Urinary bladder (tissue), 3 donors: ENCODE measurements at regions not wholly inside any gene's neighbourhood (a gene's known extent, or its start where the extent isn't known, plus 50 kb on each side); places are given as distances from the start of the nearest gene placed in this dataset.

ENCODE experiments used
- DNase-seq: peaks from one replicate; pipeline ENCODE4 v3.0.0-alpha.2; 2015; ENCODE audit errors: extremely low spot score
- H3K27ac ChIP-seq: one replicate; pipeline ENCODE4 v1.5.1; 2013; ENCODE audit warnings: low read depth, mild to moderate bottlenecking, moderate library complexity
- H3K36me3 ChIP-seq: one replicate; pipeline ENCODE4 v1.6.1; 2013; ENCODE audit warnings: mild to moderate bottlenecking, moderate library complexity; ENCODE audit not compliant: insufficient read depth
- H3K4me1 ChIP-seq: one replicate; pipeline ENCODE4 v1.6.1; 2013; ENCODE audit warnings: mild to moderate bottlenecking, moderate library complexity; ENCODE audit not compliant: insufficient read depth
- H3K4me3 ChIP-seq: one replicate; pipeline ENCODE4 v1.5.1; 2013; ENCODE audit warnings: low read depth, low read length
- WGBS: extraction: QIAGEN DNeasy Blood & Tissue Kit; methylation state at CpG from one replicate; pipeline ENCODE4 v1.1.7; 2013; 5-methylcytosine and 5-hydroxymethylcytosine counted together
- donor health status: healthy with polysubstance abuse.
- donor health status: healthy.

DNA sequence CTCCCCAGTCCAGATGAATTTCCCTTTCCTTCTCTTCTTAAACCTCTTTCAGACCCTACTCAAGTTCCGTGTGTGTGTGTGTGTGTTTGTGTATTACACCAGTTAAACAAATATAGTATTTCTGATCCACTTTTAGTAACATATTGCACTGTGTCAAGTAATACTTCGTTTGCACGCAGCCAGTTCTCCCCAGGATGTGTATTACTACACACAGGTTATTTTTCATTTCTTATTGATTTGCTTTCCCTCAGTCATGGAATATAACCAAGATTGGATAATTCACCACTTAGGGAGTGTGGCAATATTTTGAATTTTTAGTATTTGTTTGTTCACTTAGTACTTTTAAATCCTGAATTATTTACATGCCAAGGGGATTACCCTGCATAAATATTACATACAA lies 667.0 kb downstream of the NR2F2 start:
- no peaks in the 10 kb centered on the region for H3K4me1 ChIP-seq
- no peak overlapping the region for H3K27ac ChIP-seq
- no peaks in the 10 kb centered on the region for H3K36me3 ChIP-seq
- H3K4me3 ChIP-seq = no peak overlapping the region
- no peak for DNase-seq
- 68% methylated on average over 3 of the region's 3 CpGs for WGBS

DNA sequence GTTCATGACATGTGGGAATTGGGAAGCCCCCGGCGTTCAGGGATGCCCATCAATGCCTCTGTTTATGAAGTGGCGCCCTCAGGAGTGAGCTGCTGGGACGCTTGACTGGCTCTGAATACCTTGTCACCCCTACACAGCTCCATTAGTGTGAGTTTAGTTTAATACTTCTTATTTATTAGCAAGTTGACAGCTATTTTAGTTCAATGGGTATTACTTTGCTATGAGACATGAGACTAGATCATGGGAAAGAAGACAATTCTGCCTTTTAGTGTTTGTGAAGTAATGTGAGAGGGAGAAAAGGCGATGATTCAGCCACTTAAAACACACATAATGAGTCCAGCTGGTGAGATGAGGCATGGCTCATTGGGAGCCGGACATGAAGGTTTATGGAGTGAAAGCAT lies 678.5 kb downstream of the NR2F2 start:
- WGBS = 84% methylated on average over 6 of the region's 6 CpGs
- H3K27ac ChIP-seq = no peak overlapping the region
- H3K36me3 ChIP-seq = no peaks in the 10 kb centered on the region
- no peaks in the 10 kb centered on the region for H3K4me1 ChIP-seq
- H3K4me3 ChIP-seq = no peak overlapping the region
- no peak for DNase-seq

DNA sequence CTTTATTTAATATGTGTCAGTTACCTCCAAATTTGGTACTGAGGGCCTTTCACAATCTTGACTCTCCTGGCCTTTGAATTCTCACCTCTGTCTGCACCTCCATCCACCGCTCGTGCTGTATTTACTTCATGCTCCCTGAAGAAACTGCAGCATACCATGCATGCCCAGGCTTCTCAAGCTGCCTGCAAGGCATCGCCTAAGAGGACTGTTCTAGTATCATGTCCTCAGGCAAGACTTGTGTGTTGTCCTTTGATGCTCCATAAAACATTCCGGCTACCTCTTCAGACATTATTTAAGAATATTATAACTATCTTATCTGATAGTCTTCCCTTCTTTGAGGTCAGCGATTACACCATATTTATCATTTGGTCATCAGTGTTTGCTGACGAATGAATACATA lies 682.5 kb downstream of the NR2F2 start:
- Histone ChIP-seq H3K36me3 (no peaks in the 10 kb centered on the region), H3K4me1 (no peaks in the 10 kb centered on the region), H3K4me3 (no peak overlapping the region), H3K27ac (no peak overlapping the region)
- no peak for DNase-seq
- WGBS = 76% methylated on average over 6 of the region's 6 CpGs

DNA sequence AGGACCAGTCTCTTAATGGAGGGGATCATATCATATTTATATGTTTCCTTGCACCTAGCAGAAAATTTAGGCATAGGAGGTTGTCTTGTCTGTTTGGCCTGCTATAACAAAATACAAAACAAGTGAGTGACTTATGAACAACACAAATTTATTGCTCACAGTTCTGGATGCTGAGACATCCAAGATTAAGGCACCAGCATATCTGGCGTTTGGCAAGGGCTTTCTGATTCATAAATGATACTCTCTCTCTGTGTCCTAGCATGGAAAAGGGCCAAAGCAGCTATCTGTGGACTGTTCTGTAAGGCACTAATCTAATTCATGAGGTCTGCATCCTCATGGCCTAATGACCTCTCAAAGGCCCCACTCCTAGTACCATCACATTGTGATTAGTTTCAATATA lies 683.0 kb downstream of the NR2F2 start:
- Histone ChIP-seq H3K36me3 (no peaks in the 10 kb centered on the region), H3K4me3 (no peak overlapping the region), H3K27ac (no peak overlapping the region), H3K4me1 (no peaks in the 10 kb centered on the region)
- DNase-seq = no peak
- WGBS = 66% methylated on average over 1 of the region's 1 CpG

DNA sequence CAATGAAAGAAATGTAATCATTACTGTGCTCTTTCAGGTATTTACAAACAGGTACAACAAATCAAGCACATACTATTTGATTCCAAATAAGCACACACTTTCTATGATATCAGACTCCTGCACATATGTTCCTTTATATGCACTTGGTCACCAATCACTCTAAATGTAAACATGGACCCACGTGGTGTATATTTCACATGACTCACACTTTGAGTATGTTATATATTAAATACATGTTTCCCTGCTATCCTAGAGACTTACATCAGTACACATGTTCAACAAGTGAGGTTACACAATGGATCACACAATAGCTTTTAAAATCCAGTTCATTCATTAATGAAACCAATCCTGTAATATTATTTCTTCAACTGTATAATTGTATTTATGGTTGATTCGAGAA lies 683.5 kb downstream of the NR2F2 start:
- Histone ChIP-seq H3K4me1 (no peaks in the 10 kb centered on the region), H3K27ac (no peak overlapping the region), H3K4me3 (no peak overlapping the region), H3K36me3 (no peaks in the 10 kb centered on the region)
- no peak for DNase-seq
- WGBS = 46% methylated on average over 2 of the region's 2 CpGs

DNA sequence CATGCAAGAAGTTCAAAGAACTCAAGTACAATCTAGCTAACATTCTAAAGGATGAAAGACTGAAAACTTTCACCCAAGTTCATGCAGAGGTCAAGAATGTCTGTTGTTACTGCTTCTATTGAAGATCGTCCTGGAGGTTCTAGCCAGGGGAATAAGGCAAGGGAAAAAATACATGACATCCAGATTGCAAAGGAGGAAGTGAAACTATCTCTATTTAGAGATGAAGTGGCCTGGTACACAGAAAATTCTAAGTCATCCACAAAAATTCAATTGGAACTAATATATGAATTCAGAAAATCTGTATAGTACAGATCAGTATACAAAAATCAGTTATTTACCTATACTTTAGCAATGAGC lies 693.0 kb downstream of the NR2F2 start:
- DNase-seq = no peak
- no peaks in the 10 kb centered on the region for H3K36me3 ChIP-seq
- no peak overlapping the region for H3K4me3 ChIP-seq
- 23% methylated on average over 1 of the region's 1 CpG for WGBS
- no peaks in the 10 kb centered on the region for H3K4me1 ChIP-seq
- no peak overlapping the region for H3K27ac ChIP-seq

DNA sequence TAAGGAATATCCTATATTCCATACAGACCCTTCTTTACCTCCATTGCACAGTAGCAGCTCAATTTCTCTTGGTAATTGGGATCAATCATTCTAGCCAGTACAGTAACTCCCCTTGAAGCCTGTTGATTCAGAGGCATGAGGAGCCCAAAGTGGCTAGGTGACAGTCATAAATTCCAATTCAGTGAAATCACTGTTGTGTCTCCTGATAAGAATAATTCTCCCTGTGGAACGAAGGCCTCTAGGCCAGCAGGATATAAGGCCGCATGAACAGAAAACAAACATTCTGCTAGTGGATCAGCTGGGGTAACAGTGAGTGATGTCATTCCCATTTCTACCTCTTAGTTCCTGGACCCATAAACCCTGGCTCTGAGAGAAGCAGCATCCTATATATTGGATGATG lies 696.3 kb downstream of the NR2F2 start:
- Histone ChIP-seq H3K4me1 (no peaks in the 10 kb centered on the region), H3K4me3 (no peak overlapping the region), H3K27ac (no peak overlapping the region), H3K36me3 (no peaks in the 10 kb centered on the region)
- 63% methylated on average over 2 of the region's 2 CpGs for WGBS
- no peak for DNase-seq

DNA sequence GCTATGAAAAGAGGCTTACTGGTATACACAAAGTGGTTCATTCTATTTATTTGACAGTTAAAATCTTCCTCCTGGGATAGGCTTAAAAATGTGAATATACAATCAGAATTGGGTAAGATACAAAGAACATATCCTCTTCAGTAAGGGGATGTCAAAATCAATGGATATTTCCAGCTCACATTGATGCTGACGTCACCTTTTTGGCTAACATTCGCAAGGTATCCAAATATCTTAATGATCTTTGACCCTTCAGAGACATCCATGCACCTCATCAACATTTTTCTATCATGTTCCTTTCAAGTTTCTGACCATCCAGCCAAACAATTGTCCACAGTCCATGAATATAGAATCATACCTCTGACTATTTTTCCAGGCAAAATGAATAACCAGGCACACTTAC lies 697.3 kb downstream of the NR2F2 start:
- DNase-seq = no peak
- WGBS = 93% methylated on average over 2 of the region's 2 CpGs
- H3K27ac ChIP-seq = no peak overlapping the region
- no peak overlapping the region for H3K4me3 ChIP-seq
- H3K4me1 ChIP-seq = no peaks in the 10 kb centered on the region
- H3K36me3 ChIP-seq = no peaks in the 10 kb centered on the region

DNA sequence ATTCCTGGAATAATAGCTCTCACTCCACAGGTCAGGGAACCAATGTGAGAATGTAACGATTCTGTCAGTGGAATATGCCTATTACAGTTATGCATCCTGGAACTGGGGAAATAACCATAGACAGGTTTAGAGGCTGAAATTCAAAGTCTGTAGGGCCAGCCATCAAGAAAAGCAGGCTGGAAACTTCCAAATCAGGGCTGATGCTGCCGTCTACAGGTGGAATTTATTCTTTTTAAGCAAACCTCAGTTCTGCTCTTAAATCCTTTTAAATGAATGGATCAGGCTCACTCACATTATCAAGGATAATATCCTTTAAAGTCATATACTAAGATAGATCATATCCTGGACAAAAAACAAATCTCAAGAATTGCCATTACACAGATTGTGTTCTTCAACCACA lies 699.8 kb downstream of the NR2F2 start:
- no peak overlapping the region for H3K27ac ChIP-seq
- no peaks in the 10 kb centered on the region for H3K4me1 ChIP-seq
- no peak for DNase-seq
- WGBS = 86% methylated on average over 2 of the region's 2 CpGs
- H3K4me3 ChIP-seq = no peak overlapping the region
- H3K36me3 ChIP-seq = no peaks in the 10 kb centered on the region

DNA sequence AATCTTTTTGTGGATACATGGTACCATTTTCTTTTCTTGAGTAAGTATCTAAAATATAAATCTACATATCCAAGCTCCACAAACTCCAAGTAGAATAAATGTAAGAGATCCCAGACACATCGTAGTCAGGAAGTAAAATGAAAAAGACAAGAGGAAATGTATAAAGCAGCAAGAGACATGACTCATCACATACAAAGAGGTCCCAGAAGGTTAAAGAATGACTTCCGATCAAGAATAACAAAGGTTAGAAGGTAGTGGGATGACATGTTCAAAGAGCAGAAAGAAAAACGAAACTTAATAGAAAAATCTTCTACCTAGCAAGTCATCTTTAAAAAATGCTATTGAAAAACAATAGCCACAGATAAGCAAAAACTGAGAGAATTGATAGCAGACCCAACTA lies 705.8 kb downstream of the NR2F2 start:
- no peak for DNase-seq
- no peak overlapping the region for H3K4me3 ChIP-seq
- 64% methylated on average over 3 of the region's 3 CpGs for WGBS
- H3K36me3 ChIP-seq = no peaks in the 10 kb centered on the region
- no peak overlapping the region for H3K27ac ChIP-seq
- H3K4me1 ChIP-seq = no peaks in the 10 kb centered on the region

DNA sequence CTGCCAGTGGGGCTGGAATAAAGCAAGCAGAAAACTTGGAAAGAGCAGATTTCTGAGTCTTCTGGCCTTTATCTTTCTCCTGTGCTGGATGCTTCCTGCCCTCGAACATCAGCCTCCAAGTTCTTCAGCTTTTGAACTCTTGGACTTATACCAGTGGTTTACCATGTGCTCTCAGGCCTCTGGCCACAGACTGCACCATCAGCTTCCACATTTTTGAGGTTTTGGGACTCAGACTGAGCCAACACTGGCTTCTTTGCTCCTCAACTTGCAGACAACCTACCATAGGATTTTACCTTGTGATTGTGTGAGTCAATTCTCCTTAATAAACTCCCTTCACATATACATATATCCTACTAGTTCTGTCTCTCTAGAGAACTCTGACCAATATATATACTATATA lies 706.6 kb downstream of the NR2F2 start:
- H3K36me3 ChIP-seq = no peaks in the 10 kb centered on the region
- H3K4me1 ChIP-seq = no peaks in the 10 kb centered on the region
- DNase-seq = no peak
- 33% methylated on average over 1 of the region's 1 CpG for WGBS
- H3K4me3 ChIP-seq = no peak overlapping the region
- no peak overlapping the region for H3K27ac ChIP-seq

DNA sequence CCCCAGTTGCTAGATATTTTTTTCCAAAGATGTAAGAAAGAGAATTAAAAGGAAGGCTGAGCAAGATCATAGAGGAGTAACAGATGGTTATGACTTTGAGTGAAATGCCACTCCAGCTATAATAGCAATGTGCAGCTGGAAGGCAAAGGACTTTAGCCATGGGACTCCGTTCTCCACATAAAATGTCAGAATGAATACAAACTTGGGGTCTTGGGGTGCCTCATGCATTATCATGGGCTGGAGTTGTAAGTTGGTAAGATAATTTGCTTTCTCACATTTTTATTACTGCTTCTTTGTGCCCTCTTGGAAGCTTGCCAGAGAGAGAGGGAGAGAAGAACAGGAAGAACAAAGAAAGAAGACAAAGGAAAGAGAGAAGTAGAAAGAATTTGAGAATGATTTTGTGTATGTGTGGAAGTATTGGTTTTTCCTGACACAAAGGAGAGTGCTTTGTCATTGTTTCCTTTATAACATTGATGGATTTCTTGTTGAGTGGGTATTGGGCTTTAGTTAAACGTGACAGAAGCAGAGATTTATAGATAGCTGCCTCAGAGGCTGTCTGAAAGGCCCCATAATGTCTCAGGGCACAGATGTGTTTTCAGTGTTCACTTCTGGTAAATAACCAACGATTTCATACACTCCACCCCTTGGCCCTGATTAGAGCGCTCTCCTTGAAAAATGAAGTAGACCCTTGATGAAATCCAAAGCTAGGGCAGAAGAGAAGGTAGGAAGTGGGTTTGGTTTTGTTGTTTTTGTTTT lies 715.3 kb downstream of the NR2F2 start:
- 69% methylated on average over 4 of the region's 4 CpGs for WGBS

DNA sequence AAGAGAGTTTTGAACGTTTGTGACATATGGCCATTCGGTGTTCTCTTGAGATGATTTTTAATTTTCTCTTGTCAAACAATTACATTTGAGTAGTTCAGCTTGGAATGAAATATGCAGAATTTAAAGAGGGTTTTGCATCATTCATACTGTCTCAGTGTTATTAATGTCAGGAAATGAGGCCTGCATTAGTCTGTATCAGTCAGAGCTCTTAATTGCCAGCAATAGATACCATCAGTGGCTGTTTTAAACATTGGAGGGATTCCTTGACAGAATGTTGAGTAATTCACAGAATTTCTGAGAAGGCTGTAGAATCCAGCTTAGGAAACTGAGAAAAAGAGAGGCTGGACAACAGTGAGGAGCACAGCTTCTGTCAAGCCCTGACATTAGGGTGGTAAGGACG lies 722.0 kb downstream of the NR2F2 start:
- 73% methylated on average over 3 of the region's 3 CpGs for WGBS
- Histone ChIP-seq H3K4me1 (no peaks in the 10 kb centered on the region), H3K4me3 (no peak overlapping the region), H3K36me3 (no peaks in the 10 kb centered on the region), H3K27ac (no peak overlapping the region)
- DNase-seq = no peak

More for the DNA sequence above, 715.3 kb downstream of the NR2F2 start:
- Histone ChIP-seq H3K27ac (no peak overlapping the region), H3K4me1 (no peaks in the 10 kb centered on the region), H3K4me3 (no peak overlapping the region), H3K36me3 (no peaks in the 10 kb centered on the region)
- no peak for DNase-seq

DNA sequence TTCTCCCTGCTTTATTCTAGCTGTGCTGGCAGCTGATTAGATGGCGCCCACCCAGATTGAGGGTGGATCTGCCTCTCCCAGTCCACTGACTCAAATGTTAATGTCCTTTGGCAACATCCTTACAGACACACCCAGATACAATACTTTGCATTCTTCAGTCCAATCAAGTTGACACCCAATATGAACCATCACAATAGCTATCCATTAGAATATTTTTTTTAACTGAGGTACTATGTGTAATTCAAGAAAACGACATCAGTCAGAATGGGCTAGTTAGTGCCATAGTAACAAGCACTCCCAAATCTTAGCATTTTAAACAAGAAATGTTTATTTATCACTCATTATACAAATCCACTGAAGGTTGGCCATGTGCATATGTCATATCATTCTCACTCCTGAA lies 723.1 kb downstream of the NR2F2 start:
- 42% methylated on average over 2 of the region's 2 CpGs for WGBS
- H3K4me3 ChIP-seq = no peak overlapping the region
- H3K27ac ChIP-seq = no peak overlapping the region
- no peaks in the 10 kb centered on the region for H3K4me1 ChIP-seq
- DNase-seq = no peak
- no peaks in the 10 kb centered on the region for H3K36me3 ChIP-seq

DNA sequence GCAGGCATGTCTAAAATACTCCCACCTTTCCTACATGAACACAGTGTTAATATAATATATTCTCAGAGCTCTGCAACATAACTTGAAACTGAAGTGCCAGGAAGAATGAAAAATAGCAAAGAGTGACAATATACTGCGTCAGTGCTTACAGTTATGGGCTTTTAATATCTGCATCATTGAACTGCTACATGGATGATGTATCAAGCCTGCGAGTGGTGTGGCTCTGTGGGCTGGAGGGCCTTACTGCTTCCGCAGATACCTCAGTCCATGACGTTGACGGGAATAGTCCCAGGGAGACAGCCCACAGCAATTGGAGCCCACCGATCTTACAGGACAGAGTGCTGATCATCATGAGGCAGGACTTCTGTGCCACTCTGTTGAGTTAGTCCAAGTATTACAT lies 727.0 kb downstream of the NR2F2 start:
- WGBS = 90% methylated on average over 6 of the region's 6 CpGs
- H3K27ac ChIP-seq = no peak overlapping the region
- DNase-seq = no peak
- H3K36me3 ChIP-seq = no peaks in the 10 kb centered on the region
- no peaks in the 10 kb centered on the region for H3K4me1 ChIP-seq
- H3K4me3 ChIP-seq = no peak overlapping the region
